ENCODE measurements at regions not wholly inside any gene's neighbourhood (a gene's known extent, or its start where the extent isn't known, plus 50 kb on each side); places are given as distances from the start of the nearest gene placed in this dataset.

DNA sequence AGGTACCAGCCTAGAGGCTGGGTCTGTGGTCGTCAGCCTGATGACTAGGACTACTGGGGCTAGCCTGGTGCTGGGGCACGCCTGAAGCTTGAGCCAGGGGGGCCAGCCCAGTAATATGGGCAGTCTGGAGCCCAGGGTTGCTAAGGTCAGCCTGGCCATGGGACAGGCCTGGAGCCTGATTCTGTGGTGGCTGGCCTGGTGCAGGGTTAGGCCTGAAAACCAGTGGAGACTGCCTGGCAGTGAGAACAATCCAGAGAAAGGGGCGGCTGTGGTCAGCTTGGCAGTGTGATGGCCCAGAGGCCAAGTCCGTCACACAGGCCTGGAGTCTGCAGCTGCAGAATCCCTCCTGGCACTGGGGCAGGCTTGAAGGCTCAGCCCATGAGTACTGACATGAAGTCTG is 445.8 kb downstream of the SATB2 start:
- TF ChIP-seq, protein P1, sequence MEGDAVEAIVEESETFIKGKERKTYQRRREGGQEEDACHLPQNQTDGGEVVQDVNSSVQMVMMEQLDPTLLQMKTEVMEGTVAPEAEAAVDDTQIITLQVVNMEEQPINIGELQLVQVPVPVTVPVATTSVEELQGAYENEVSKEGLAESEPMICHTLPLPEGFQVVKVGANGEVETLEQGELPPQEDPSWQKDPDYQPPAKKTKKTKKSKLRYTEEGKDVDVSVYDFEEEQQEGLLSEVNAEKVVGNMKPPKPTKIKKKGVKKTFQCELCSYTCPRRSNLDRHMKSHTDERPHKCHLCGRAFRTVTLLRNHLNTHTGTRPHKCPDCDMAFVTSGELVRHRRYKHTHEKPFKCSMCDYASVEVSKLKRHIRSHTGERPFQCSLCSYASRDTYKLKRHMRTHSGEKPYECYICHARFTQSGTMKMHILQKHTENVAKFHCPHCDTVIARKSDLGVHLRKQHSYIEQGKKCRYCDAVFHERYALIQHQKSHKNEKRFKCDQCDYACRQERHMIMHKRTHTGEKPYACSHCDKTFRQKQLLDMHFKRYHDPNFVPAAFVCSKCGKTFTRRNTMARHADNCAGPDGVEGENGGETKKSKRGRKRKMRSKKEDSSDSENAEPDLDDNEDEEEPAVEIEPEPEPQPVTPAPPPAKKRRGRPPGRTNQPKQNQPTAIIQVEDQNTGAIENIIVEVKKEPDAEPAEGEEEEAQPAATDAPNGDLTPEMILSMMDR (IDR thresholded peaks at IDR 0.05 in 4 of 5, conservative IDR thresholded peaks at IDR 0.05 in 1 of 5): no peak
- no peak for TF ChIP-seq POLR2A (IDR thresholded peaks at IDR 0.05)

All from gastrocnemius medialis (tissue), 4 donors.